K562 (cell line): ENCODE measurements at regions not wholly inside any gene's neighbourhood (a gene's known extent, or its start where the extent isn't known, plus 50 kb on each side); places are given as distances from the start of the nearest gene placed in this dataset.

Source experiments
- DMBX1 ChIP-seq: fragments of 250-450 bp; sonication (Bioruptor Pico); IDR thresholded peaks from 2 replicates; pipeline ENCODE4 v1.8.0; 2022; ENCODE audit warnings: inconsistent platforms, mild to moderate bottlenecking, moderate library complexity, borderline replicate concordance
- JUN ChIP-seq, 2 experiments: sonication (generic) in 1 of 2; formaldehyde crosslinking in 1 of 2; IDR thresholded peaks; 2 replicates each; pipeline versions ENCODE4 v1.6.1 to v1.8.0; 2012 to 2022; ENCODE audit warnings: borderline replicate concordance in 2 of 2, mild to moderate bottlenecking in 2 of 2, improper control_type of control experiment in 1 of 2, low read depth in 1 of 2, low read length in 1 of 2, missing genetic modification reagents in 1 of 2
- MAFG ChIP-seq: fragments of 450-650 bp; conservative IDR thresholded peaks from 2 replicates; pipeline ENCODE4 v1.6.1; 2016; ENCODE audit warnings: missing genetic modification characterization, missing compliant biosample characterization
- RBFOX2 ChIP-seq: fragments of 200-400 bp; formaldehyde crosslinking; IDR thresholded peaks from 2 replicates; pipeline ENCODE4 v1.6.1; 2017; ENCODE audit warnings: low read depth, mild to moderate bottlenecking, low read length, moderate library complexity
- SNIP1 ChIP-seq: fragments of 450-650 bp; IDR thresholded peaks from 2 replicates; pipeline ENCODE4 v1.7.1; 2017; ENCODE audit warnings: low read depth, mild to moderate bottlenecking
- SUPT5H ChIP-seq: fragments of 450-650 bp; IDR thresholded peaks from 2 replicates; pipeline ENCODE4 v1.6.1; 2016
- ZNF165 ChIP-seq: fragments of 250-450 bp; sonication (Bioruptor Pico); IDR thresholded peaks from 2 replicates; pipeline ENCODE4 v1.4.0; 2020; ENCODE audit warnings: borderline replicate concordance
- TF ChIP-seq, protein P1 (sequence below), 2 experiments: fragments of 450-650 bp in 1 of 2; sonication (generic) in 1 of 2; formaldehyde crosslinking in 1 of 2; IDR thresholded peaks; 2 replicates each; pipeline versions ENCODE4 v1.7.1 to v1.9.0; 2016 to 2022; ENCODE audit warnings: inconsistent platforms in 1 of 2, mild to moderate bottlenecking in 1 of 2, missing genetic modification reagents in 1 of 2
- TF ChIP-seq, protein P2 (sequence below), 2 experiments: fragments of 250-450 bp in 1 of 2; fragments of 450-650 bp in 1 of 2; sonication (Bioruptor Pico) in 1 of 2; IDR thresholded peaks; 2 replicates each; pipeline versions ENCODE4 v1.6.1 to v1.8.0; 2016 to 2021; ENCODE audit warnings: mild to moderate bottlenecking in 2 of 2, moderate library complexity in 2 of 2, missing compliant biosample characterization in 1 of 2, missing genetic modification characterization in 1 of 2
- TF ChIP-seq, protein P3 (sequence below): fragments of 250-450 bp; sonication (Bioruptor Pico); IDR thresholded peaks from 2 replicates; pipeline ENCODE4 v1.8.0; 2022; ENCODE audit warnings: inconsistent platforms, mild to moderate bottlenecking, moderate library complexity, borderline replicate concordance
- TF ChIP-seq, protein P4 (sequence below): IDR thresholded peaks from 2 replicates; pipeline ENCODE4 v1.6.1; 2014; ENCODE audit warnings: antibody characterized with exemption

DNA sequence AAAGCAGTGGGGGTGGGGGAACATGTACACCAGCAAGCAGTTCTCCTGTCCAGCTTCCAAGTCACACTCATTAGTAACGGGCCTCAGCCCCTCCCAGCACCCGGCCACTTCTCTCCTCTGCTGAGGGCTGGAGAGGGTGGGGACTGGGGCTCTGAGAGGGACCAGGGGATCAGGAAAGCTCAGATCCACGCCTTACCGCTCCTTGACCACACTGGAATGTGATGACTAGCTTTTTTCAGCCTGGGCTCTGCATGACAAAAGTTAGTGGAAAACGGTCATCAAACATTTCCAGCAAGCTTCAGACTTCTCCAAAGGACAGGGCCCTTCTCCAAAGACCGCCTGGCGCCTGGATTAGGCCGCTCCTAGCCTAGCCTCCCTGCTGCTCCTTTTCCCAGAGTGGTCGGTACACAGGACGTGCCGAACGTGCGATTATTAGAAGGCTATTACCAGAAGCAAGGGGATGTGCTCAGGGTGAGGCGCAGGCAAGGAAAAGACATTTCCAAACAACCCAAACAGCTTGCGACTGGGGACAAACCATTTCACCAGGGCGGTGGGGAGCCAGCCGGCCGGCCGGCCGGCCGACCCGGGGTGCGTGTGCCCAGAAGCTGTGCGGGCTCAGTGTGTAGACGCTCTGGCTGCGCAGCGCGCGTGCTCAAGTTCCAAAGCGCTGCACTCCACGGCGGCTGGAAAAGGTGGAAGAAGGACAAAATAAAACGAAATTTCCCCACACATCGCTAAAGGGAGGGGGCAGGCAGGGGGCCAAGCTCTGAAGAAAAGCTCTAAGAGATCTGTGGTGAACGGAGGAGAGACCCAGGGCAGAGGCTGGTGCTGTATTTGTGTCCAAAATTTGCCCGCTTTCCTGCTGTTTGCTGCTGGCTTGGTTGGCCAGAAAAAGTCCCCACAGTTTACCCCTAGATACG lies 51.0 kb upstream of the SSR3 start (continued):
- TF ChIP-seq, protein P1, sequence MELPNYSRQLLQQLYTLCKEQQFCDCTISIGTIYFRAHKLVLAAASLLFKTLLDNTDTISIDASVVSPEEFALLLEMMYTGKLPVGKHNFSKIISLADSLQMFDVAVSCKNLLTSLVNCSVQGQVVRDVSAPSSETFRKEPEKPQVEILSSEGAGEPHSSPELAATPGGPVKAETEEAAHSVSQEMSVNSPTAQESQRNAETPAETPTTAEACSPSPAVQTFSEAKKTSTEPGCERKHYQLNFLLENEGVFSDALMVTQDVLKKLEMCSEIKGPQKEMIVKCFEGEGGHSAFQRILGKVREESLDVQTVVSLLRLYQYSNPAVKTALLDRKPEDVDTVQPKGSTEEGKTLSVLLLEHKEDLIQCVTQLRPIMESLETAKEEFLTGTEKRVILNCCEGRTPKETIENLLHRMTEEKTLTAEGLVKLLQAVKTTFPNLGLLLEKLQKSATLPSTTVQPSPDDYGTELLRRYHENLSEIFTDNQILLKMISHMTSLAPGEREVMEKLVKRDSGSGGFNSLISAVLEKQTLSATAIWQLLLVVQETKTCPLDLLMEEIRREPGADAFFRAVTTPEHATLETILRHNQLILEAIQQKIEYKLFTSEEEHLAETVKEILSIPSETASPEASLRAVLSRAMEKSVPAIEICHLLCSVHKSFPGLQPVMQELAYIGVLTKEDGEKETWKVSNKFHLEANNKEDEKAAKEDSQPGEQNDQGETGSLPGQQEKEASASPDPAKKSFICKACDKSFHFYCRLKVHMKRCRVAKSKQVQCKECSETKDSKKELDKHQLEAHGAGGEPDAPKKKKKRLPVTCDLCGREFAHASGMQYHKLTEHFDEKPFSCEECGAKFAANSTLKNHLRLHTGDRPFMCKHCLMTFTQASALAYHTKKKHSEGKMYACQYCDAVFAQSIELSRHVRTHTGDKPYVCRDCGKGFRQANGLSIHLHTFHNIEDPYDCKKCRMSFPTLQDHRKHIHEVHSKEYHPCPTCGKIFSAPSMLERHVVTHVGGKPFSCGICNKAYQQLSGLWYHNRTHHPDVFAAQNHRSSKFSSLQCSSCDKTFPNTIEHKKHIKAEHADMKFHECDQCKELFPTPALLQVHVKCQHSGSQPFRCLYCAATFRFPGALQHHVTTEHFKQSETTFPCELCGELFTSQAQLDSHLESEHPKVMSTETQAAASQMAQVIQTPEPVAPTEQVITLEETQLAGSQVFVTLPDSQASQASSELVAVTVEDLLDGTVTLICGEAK (IDR thresholded peaks at IDR 0.05), result no peak
- TF ChIP-seq, protein P1 (CRISPR knock-in tag; IDR thresholded peaks at IDR 0.05), result no peak
- TF ChIP-seq, protein P2, sequence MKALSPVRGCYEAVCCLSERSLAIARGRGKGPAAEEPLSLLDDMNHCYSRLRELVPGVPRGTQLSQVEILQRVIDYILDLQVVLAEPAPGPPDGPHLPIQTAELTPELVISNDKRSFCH (CRISPR knock-in tag; IDR thresholded peaks at IDR 0.05), result no peak
- TF ChIP-seq, protein P2 (tag; IDR thresholded peaks at IDR 0.05), result no peak; the same call in 1 of the 2 replicates
- TF ChIP-seq SNIP1, result no peak
- TF ChIP-seq JUN (IDR thresholded peaks at IDR 0.05; ENCODE audit: borderline replicate concordance, low read depth, low read length), result 0 out of 2 replicates have a peak, but pooled peaks have one; percentile 36
- no peak for TF ChIP-seq JUN (CRISPR knock-in tag; IDR thresholded peaks at IDR 0.05; ENCODE audit: borderline replicate concordance)
- peak; percentile 82 for TF ChIP-seq SUPT5H
- TF ChIP-seq RBFOX2, result peak; percentile 95
- TF ChIP-seq, protein P3, sequence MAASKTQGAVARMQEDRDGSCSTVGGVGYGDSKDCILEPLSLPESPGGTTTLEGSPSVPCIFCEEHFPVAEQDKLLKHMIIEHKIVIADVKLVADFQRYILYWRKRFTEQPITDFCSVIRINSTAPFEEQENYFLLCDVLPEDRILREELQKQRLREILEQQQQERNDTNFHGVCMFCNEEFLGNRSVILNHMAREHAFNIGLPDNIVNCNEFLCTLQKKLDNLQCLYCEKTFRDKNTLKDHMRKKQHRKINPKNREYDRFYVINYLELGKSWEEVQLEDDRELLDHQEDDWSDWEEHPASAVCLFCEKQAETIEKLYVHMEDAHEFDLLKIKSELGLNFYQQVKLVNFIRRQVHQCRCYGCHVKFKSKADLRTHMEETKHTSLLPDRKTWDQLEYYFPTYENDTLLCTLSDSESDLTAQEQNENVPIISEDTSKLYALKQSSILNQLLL (CRISPR knock-in tag), result no peak
- TF ChIP-seq DMBX1 (CRISPR knock-in tag), result 0 out of 2 replicates have a peak, but pooled peaks have one; percentile 22
- TF ChIP-seq MAFG (tag), result peak; percentile 70
- no peak for TF ChIP-seq ZNF165 (CRISPR knock-in tag)
- TF ChIP-seq, protein P4, sequence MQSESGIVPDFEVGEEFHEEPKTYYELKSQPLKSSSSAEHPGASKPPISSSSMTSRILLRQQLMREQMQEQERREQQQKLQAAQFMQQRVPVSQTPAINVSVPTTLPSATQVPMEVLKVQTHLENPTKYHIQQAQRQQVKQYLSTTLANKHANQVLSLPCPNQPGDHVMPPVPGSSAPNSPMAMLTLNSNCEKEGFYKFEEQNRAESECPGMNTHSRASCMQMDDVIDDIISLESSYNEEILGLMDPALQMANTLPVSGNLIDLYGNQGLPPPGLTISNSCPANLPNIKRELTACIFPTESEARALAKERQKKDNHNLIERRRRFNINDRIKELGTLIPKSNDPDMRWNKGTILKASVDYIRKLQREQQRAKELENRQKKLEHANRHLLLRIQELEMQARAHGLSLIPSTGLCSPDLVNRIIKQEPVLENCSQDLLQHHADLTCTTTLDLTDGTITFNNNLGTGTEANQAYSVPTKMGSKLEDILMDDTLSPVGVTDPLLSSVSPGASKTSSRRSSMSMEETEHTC, result no peak
